ENCODE measurements at regions not wholly inside any gene's neighbourhood (a gene's known extent, or its start where the extent isn't known, plus 50 kb on each side); places are given as distances from the start of the nearest gene placed in this dataset.
A peak's percentile ranks its signal among the peaks of the same experiment; 100 is the strongest.

DNA sequence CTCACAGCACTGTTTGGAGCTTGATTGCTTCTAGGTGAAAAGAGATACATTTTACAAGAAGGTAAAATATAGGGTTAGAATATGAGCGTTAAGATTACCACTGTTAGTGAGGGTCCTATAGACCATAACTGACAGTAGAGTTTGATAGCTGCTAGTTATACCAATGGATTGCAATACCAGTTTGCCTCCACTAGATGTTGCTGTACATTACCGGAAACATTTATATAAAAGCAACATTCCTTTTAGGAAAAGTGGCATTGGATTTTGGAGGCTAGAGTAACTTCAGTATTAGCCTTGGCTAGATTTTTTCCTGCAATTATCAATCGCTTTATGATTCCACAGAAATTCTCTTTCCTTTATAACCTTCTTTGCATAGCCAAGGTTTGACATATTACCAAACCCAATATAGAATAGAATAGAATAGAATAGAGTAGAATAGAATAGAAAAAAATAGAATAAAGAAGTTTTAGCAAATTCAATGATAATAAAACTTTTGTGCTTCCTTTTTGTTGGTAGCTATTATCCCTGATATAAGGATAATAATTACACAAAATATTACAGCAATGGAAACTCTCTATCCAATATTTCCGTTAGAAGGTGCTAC lies 1093.6 kb upstream of the ALCAM start:
- no peaks in the 10 kb centered on the region for H3K36me3 ChIP-seq (ENCODE audit: control insufficient read depth, insufficient read depth, low read length)
- no peaks in the 10 kb centered on the region for H3K4me1 Mint-ChIP-seq
- intact Hi-C loops (cut with micrococcal nuclease): no loop called here
- peaks cover 6% of the 10 kb centered on the region for H3K9me3 ChIP-seq (ENCODE audit: control insufficient read depth, insufficient read depth, low read length)
- H3K27me3 ChIP-seq (ENCODE audit: control insufficient read depth, insufficient read depth, low read length): no peaks in the 10 kb centered on the region
- H3K27me3 Mint-ChIP-seq (ENCODE audit: low read depth in 2 of 2): no peaks in the 10 kb centered on the region
- TF ChIP-seq CTCF (IDR thresholded peaks at IDR 0.05): no peak
- peaks cover 7 to 13% of the 10 kb centered on the region in 2 donors for H3K9me3 Mint-ChIP-seq
- H3K4me3 ChIP-seq (ENCODE audit: low read length): no peak overlapping the region
- ATAC-seq: no peak
- no peaks in the 10 kb centered on the region for H3K4me1 ChIP-seq (ENCODE audit: control insufficient read depth, insufficient read depth, low read length)
- WGBS (ENCODE audit: insufficient coverage): 83% methylated on average over 1 of the region's 4 CpGs
- H3K27ac ChIP-seq (ENCODE audit: low read length): no peak overlapping the region
- no peak overlapping the region for H3K27ac Mint-ChIP-seq
- DNase-seq: peak in 1 of 2 donors; percentile 13
- peaks cover 8% of the 10 kb centered on the region for H3K36me3 Mint-ChIP-seq
- no peak overlapping the region for H3K4me3 Mint-ChIP-seq

- no peak for TF ChIP-seq CTCF (IDR thresholded peaks at IDR 0.05)
- H3K27me3 Mint-ChIP-seq (ENCODE audit: low read depth in 2 of 2): no peaks in the 10 kb centered on the region
- H3K27ac Mint-ChIP-seq: no peak overlapping the region
- no peak for DNase-seq
- Histone ChIP-seq H3K27me3 (ENCODE audit: control insufficient read depth, insufficient read depth, low read length) (no peaks in the 10 kb centered on the region), H3K27ac (ENCODE audit: low read length) (no peak overlapping the region), H3K4me3 (ENCODE audit: low read length) (no peak overlapping the region), H3K36me3 (ENCODE audit: control insufficient read depth, insufficient read depth, low read length) (no peaks in the 10 kb centered on the region), H3K9me3 (ENCODE audit: control insufficient read depth, insufficient read depth, low read length) (peaks cover 8% of the 10 kb centered on the region), H3K4me1 (ENCODE audit: control insufficient read depth, insufficient read depth, low read length) (no peaks in the 10 kb centered on the region)
- ATAC-seq: no peak
- H3K4me1 Mint-ChIP-seq: no peaks in the 10 kb centered on the region
- no peaks in the 10 kb centered on the region for H3K36me3 Mint-ChIP-seq
- peaks cover 6 to 12% of the 10 kb centered on the region in 2 donors for H3K9me3 Mint-ChIP-seq
- intact Hi-C loops (cut with micrococcal nuclease): no loop called here
- no peak overlapping the region for H3K4me3 Mint-ChIP-seq
These were observed 1091.5 kb upstream of the ALCAM start for GRCh38 chr3:104275199-104275598.

DNA sequence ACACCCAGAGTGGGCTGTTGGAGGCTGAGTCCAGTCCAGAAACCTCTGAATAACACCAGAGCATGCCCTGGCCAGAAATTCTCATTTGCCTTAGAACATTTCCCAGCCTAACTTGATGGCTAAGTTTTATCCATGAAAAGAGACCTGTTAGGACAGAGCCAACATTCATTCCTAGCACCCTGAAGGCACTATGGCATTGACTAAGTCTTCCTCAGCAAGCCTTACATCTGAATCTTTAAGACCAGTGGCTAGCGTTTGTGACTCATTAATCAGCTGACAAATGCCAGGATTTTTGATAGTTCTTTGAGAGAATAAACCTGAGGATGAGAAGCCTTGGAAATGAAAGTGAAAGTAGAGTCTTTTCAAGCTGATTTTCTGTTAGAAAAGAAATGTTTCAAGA lies 1087.1 kb upstream of the ALCAM start:
- no peak for TF ChIP-seq CTCF (IDR thresholded peaks at IDR 0.05)
- DNase-seq: peak in 1 of 2 donors; percentile 6

DNA sequence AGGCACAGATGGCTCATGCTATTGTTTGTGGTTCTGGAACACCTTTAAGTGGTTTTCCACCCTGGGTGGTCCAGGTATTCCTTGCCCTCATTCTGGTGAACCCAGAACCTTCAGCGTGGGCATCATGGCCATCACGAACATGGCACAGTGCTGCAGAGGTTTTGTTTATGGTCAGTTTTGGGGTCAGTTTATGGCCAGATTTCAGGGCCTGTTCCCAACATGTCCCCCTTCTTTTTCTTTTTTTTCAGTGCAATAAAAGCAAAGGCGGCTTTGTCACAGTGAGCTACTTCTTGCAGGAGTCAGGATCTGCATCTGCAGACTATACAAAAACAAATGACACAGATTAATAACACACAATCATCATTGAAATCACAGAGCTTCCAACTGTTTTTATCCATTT lies 1085.0 kb upstream of the ALCAM start:
- no peak for TF ChIP-seq CTCF (IDR thresholded peaks at IDR 0.05)
- no peaks in the 10 kb centered on the region for H3K27me3 Mint-ChIP-seq (ENCODE audit: low read depth in 2 of 2)
- Histone ChIP-seq H3K36me3 (ENCODE audit: control insufficient read depth, insufficient read depth, low read length) (no peaks in the 10 kb centered on the region), H3K4me1 (ENCODE audit: control insufficient read depth, insufficient read depth, low read length) (no peaks in the 10 kb centered on the region), H3K27ac (ENCODE audit: low read length) (no peak overlapping the region), H3K4me3 (ENCODE audit: low read length) (no peak overlapping the region), H3K27me3 (ENCODE audit: control insufficient read depth, insufficient read depth, low read length) (no peaks in the 10 kb centered on the region), H3K9me3 (ENCODE audit: control insufficient read depth, insufficient read depth, low read length) (peaks cover 14% of the 10 kb centered on the region)
- DNase-seq (no peak), ATAC-seq (no peak)
- 78% methylated on average over 3 of the region's 3 CpGs for WGBS (ENCODE audit: insufficient coverage)
- H3K36me3 Mint-ChIP-seq: peaks cover 12% of the 10 kb centered on the region
- no peak overlapping the region for H3K4me3 Mint-ChIP-seq
- intact Hi-C loops (cut with micrococcal nuclease): no loop called here
- H3K4me1 Mint-ChIP-seq: no peaks in the 10 kb centered on the region
- H3K27ac Mint-ChIP-seq: no peak overlapping the region
- peaks cover 12 to 25% of the 10 kb centered on the region in 2 donors for H3K9me3 Mint-ChIP-seq

More for the DNA sequence above, 1087.1 kb upstream of the ALCAM start:
- Histone ChIP-seq H3K4me3 (ENCODE audit: low read length) (no peak overlapping the region), H3K36me3 (ENCODE audit: control insufficient read depth, insufficient read depth, low read length) (no peaks in the 10 kb centered on the region), H3K9me3 (ENCODE audit: control insufficient read depth, insufficient read depth, low read length) (peaks cover 14% of the 10 kb centered on the region), H3K27ac (ENCODE audit: low read length) (no peak overlapping the region), H3K4me1 (ENCODE audit: control insufficient read depth, insufficient read depth, low read length) (no peaks in the 10 kb centered on the region), H3K27me3 (ENCODE audit: control insufficient read depth, insufficient read depth, low read length) (no peaks in the 10 kb centered on the region)
- WGBS (ENCODE audit: insufficient coverage): 31% methylated on average over 1 of the region's 1 CpG
- Mint-ChIP-seq H3K27ac (no peak overlapping the region), H3K4me1 (no peaks in the 10 kb centered on the region), H3K27me3 (ENCODE audit: low read depth in 2 of 2) (no peaks in the 10 kb centered on the region), H3K36me3 (peaks cover 12% of the 10 kb centered on the region), H3K4me3 (no peak overlapping the region), H3K9me3 (peaks cover 8 to 15% of the 10 kb centered on the region in 2 donors)
- intact Hi-C loops (cut with micrococcal nuclease): no loop called here
- no peak for ATAC-seq
